Ovary (tissue), 7 donors: ENCODE measurements at regions not wholly inside any gene's neighbourhood (a gene's known extent, or its start where the extent isn't known, plus 50 kb on each side); places are given as distances from the start of the nearest gene placed in this dataset.

ENCODE experiments used
- DNase-seq, 5 donors: peaks; one replicate each; pipeline ENCODE4 v3.0.0-alpha.2; 2019 to 2020
- H3K27ac ChIP-seq, 2 donors: fragments of 200-600 bp; one replicate each; pipeline versions ENCODE4 v1.5.1 to v1.8.0; 2019 to 2022
- H3K27me3 ChIP-seq: fragments of 200-600 bp; one replicate; pipeline ENCODE4 v1.8.0; 2022
- H3K36me3 ChIP-seq: fragments of 200-600 bp; sonication (generic); one replicate; pipeline ENCODE4 v1.5.1; 2019
- H3K4me1 ChIP-seq: one replicate; pipeline ENCODE4 v1.8.1; 2013; ENCODE audit warnings: mild to moderate bottlenecking, moderate library complexity; ENCODE audit not compliant: insufficient read depth
- H3K4me3 ChIP-seq: fragments of 200-600 bp; sonication (generic); one replicate; pipeline ENCODE4 v1.5.1; 2017
- H3K9me3 ChIP-seq, 2 donors: fragments of 200-600 bp in 1 of 2; sonication (generic) in 1 of 2; one replicate each; pipeline versions ENCODE4 v1.5.1 to v1.8.1; 2013 to 2019; ENCODE audit warnings: mild to moderate bottlenecking in 1 of 2, moderate library complexity in 1 of 2
- CTCF ChIP-seq, 3 donors: fragments of 450-650 bp in 2 of 3; fragments of 200-600 bp in 1 of 3; IDR thresholded peaks; one replicate each; pipeline versions ENCODE4 v1.5.1 to v1.8.0; 2016 to 2022; ENCODE audit warnings: antibody characterized with exemption in 3 of 3, mild to moderate bottlenecking in 1 of 3
- EP300 ChIP-seq: sonication (generic); formaldehyde crosslinking; IDR thresholded peaks from one replicate; pipeline ENCODE4 v1.6.1; 2017; ENCODE audit warnings: antibody characterized with exemption
- POLR2A ChIP-seq: fragments of 450-650 bp; IDR thresholded peaks from one replicate; pipeline ENCODE4 v1.6.1; 2017; ENCODE audit warnings: antibody characterized with exemption, mild to moderate bottlenecking, moderate library complexity
- WGBS, 3 donors: extraction: QIAGEN DNeasy Blood & Tissue Kit in 1 of 3; methylation state at CpG; one replicate each; pipeline versions ENCODE4 v1.1.5 to v1.1.7; 2013 to 2017; 5-methylcytosine and 5-hydroxymethylcytosine counted together
- intact Hi-C, 4 donors: fragments of 100-400 bp; cut with DNase I; formaldehyde crosslinking; loops; one replicate each; pipeline versions ENCODE4 v1.11.0 to v1.15.1; 2022 to 2023
- donor health status: DM: no; HTN: no; CAD: no; lungs with moderate emphysema.
- donor health status: DM: no; HTN: no; CAD: no.
- donor health status: Bipolar disorder and iron deficiency.
- donor health status: DM: no; HTN: no; CAD: no.
- donor health status: DM: yes; HTN: yes; CAD: no.

- Histone ChIP-seq H3K4me3 (no peak overlapping the region), H3K27ac (no peak overlapping the region), H3K4me1 (no peaks in the 10 kb centered on the region), H3K36me3 (no peaks in the 10 kb centered on the region), H3K9me3 (no peaks in the 10 kb centered on the region), H3K27me3 (no peaks in the 10 kb centered on the region)
- DNase-seq, result no peak
- TF ChIP-seq CTCF (IDR thresholded peaks at IDR 0.05) (no peak), POLR2A (no peak), EP300 (no peak)
- 69 to 80% (median 74%) methylated on average over 5 of the region's 5 CpGs for WGBS, 3 donors
- intact Hi-C loops, result no loop called here
Observed at GRCh38 chr21:20265707-20266440, 732.3 kb upstream of the NCAM2 start.

- DNase-seq, result no peak
- no peak overlapping the region for H3K27ac ChIP-seq
- intact Hi-C loops, result no loop called here
- no peaks in the 10 kb centered on the region for H3K27me3 ChIP-seq
- TF ChIP-seq POLR2A, result no peak
- TF ChIP-seq CTCF (IDR thresholded peaks at IDR 0.05), result no peak
- no peak for TF ChIP-seq EP300
- no peaks in the 10 kb centered on the region for H3K4me1 ChIP-seq
- H3K9me3 ChIP-seq, result no peaks in the 10 kb centered on the region
- 77 to 86% (median 86%) methylated on average over 2 of the region's 2 CpGs for WGBS, 3 donors
- H3K4me3 ChIP-seq, result no peak overlapping the region
- no peaks in the 10 kb centered on the region for H3K36me3 ChIP-seq
Observed at GRCh38 chr21:20266441-20266710, 731.8 kb upstream of the NCAM2 start.

- Histone ChIP-seq H3K4me1 (no peaks in the 10 kb centered on the region), H3K27ac (no peak overlapping the region), H3K36me3 (no peaks in the 10 kb centered on the region), H3K27me3 (no peaks in the 10 kb centered on the region), H3K9me3 (no peaks in the 10 kb centered on the region), H3K4me3 (no peak overlapping the region)
- DNase-seq, result no peak
- intact Hi-C loops, result no loop called here
- WGBS, 3 donors, result 89 to 90% (median 90%) methylated on average over 11 of the region's 11 CpGs
- TF ChIP-seq POLR2A (no peak), CTCF (IDR thresholded peaks at IDR 0.05) (no peak), EP300 (no peak)
Observed at GRCh38 chr21:20270365-20271055, 727.7 kb upstream of the NCAM2 start.

- intact Hi-C loops, result no loop called here
- no peak for DNase-seq
- H3K4me3 ChIP-seq, result no peak overlapping the region
- no peaks in the 10 kb centered on the region for H3K9me3 ChIP-seq
- H3K27me3 ChIP-seq, result no peaks in the 10 kb centered on the region
- TF ChIP-seq POLR2A (no peak), CTCF (IDR thresholded peaks at IDR 0.05) (no peak), EP300 (no peak)
- 49 to 55% (median 54%) methylated on average over 5 of the region's 5 CpGs for WGBS, 3 donors
- no peak overlapping the region for H3K27ac ChIP-seq
- no peaks in the 10 kb centered on the region for H3K4me1 ChIP-seq
- no peaks in the 10 kb centered on the region for H3K36me3 ChIP-seq
Observed at GRCh38 chr21:20272791-20273362, 725.3 kb upstream of the NCAM2 start.
